ENCODE measurements at regions not wholly inside any gene's neighbourhood (a gene's known extent, or its start where the extent isn't known, plus 50 kb on each side); places are given as distances from the start of the nearest gene placed in this dataset.

- DNase-seq, result peak; percentile 77
- Histone ChIP-seq H3K36me3 (peaks cover 0 to 20% (median 7%) of the 10 kb centered on the region in 4 donors), H3K27ac (peak overlapping the region; percentile 94 to 99 (median 96)), H3K9me3 (no peaks in the 10 kb centered on the region), H3K4me1 (peaks cover 0 to 28% (median 6%) of the 10 kb centered on the region in 4 donors), H3K4me3 (peak overlapping the region; percentile 74 to 95 (median 88)), H3K27me3 (no peaks in the 10 kb centered on the region)
- WGBS, 2 donors, result 1% methylated on average over 91 of the region's 91 CpGs
- intact Hi-C loops (cut with DNase I), result loop anchor here (2.0 to 5.0 kb wide), 2 partner anchors 15 to 133 kb away; partner anchors contain the start of gene OGFRL1
- peak in 1 of 4 donors; percentile 13 for TF ChIP-seq EP300 (IDR thresholded peaks at IDR 0.05)
- TF ChIP-seq CTCF (IDR thresholded peaks at IDR 0.05), result peak in 3 of 4 experiments; percentile 6 to 31 (median 14)
- peak in 2 of 4 donors; percentile 4 to 53 for TF ChIP-seq POLR2AphosphoS5 (IDR thresholded peaks at IDR 0.05)
- TF ChIP-seq POLR2A (IDR thresholded peaks at IDR 0.05), result no peak
Observed at GRCh38 chr6:71420095-71420692, 131.6 kb downstream of the OGFRL1 start.

- intact Hi-C loops (cut with DNase I), result loop anchor here (2.0 to 5.0 kb wide), 2 partner anchors 16 to 134 kb away; partner anchors contain the start of gene OGFRL1
- WGBS, 2 donors, result 9 to 24% methylated on average over 46 of the region's 46 CpGs
Observed at GRCh38 chr6:71420693-71421328, 132.2 kb downstream of the OGFRL1 start.

GRCh38 chr6:71421611-71422010 is 133.0 kb downstream of the OGFRL1 start:
- DNase-seq, result no peak
- peaks cover 0 to 6% (median 1%) of the 10 kb centered on the region in 4 donors for H3K36me3 ChIP-seq
- no peak for TF ChIP-seq POLR2AphosphoS5 (IDR thresholded peaks at IDR 0.05)
- no peak for TF ChIP-seq POLR2A (IDR thresholded peaks at IDR 0.05)
- TF ChIP-seq EP300 (IDR thresholded peaks at IDR 0.05), result no peak
- H3K4me1 ChIP-seq, result peaks cover 0 to 25% (median 6%) of the 10 kb centered on the region in 4 donors
- intact Hi-C loops (cut with DNase I), result loop anchor here (2.0 to 5.0 kb wide), 2 partner anchors 17 to 134 kb away; partner anchors contain the start of gene OGFRL1
- no peak overlapping the region for H3K4me3 ChIP-seq
- WGBS, 2 donors, result 73 to 91% methylated on average over 4 of the region's 4 CpGs
- peak overlapping the region; percentile 94 to 99 (median 96) for H3K27ac ChIP-seq
- no peaks in the 10 kb centered on the region for H3K27me3 ChIP-seq
- no peaks in the 10 kb centered on the region for H3K9me3 ChIP-seq

More at GRCh38 chr6:71420693-71421328, 132.2 kb downstream of the OGFRL1 start:
- TF ChIP-seq POLR2A (IDR thresholded peaks at IDR 0.05), result peak; percentile 90 to 94
- TF ChIP-seq CTCF (IDR thresholded peaks at IDR 0.05), result no peak
- TF ChIP-seq POLR2AphosphoS5 (IDR thresholded peaks at IDR 0.05), result peak; percentile 98 to 99 (median 99)
- TF ChIP-seq EP300 (IDR thresholded peaks at IDR 0.05), result no peak
- H3K27me3 ChIP-seq, result no peaks in the 10 kb centered on the region
- H3K9me3 ChIP-seq, result no peaks in the 10 kb centered on the region
- peaks cover 0 to 14% (median 7%) of the 10 kb centered on the region in 4 donors for H3K36me3 ChIP-seq
- H3K27ac ChIP-seq, result peak overlapping the region; percentile 94 to 99 (median 96)
- peak; percentile 99 for DNase-seq
- peak overlapping the region; percentile 74 to 95 (median 88) for H3K4me3 ChIP-seq
- peaks cover 0 to 25% (median 6%) of the 10 kb centered on the region in 4 donors for H3K4me1 ChIP-seq

GRCh38 chr6:71430018-71430417 is 141.4 kb downstream of the OGFRL1 start:
- no peak for DNase-seq
- Histone ChIP-seq H3K4me3 (no peak overlapping the region), H3K4me1 (no peaks in the 10 kb centered on the region), H3K27ac (no peak overlapping the region), H3K36me3 (no peaks in the 10 kb centered on the region), H3K9me3 (no peaks in the 10 kb centered on the region), H3K27me3 (no peaks in the 10 kb centered on the region)
- WGBS, 2 donors, result 58 to 81% methylated on average over 3 of the region's 3 CpGs
- intact Hi-C loops (cut with DNase I), result no loop called here
- TF ChIP-seq POLR2AphosphoS5 (IDR thresholded peaks at IDR 0.05) (no peak), POLR2A (IDR thresholded peaks at IDR 0.05) (no peak)

- Histone ChIP-seq H3K27ac (no peak overlapping the region), H3K4me3 (no peak overlapping the region), H3K9me3 (no peaks in the 10 kb centered on the region), H3K4me1 (no peaks in the 10 kb centered on the region), H3K36me3 (no peaks in the 10 kb centered on the region), H3K27me3 (no peaks in the 10 kb centered on the region)
- intact Hi-C loops (cut with DNase I), result no loop called here
- DNase-seq, result no peak
- no peak for TF ChIP-seq POLR2A (IDR thresholded peaks at IDR 0.05)
Observed at GRCh38 chr6:71433441-71433840, 144.8 kb downstream of the OGFRL1 start.

GRCh38 chr6:71444222-71444621 is 155.6 kb downstream of the OGFRL1 start:
- no peaks in the 10 kb centered on the region for H3K27me3 ChIP-seq
- H3K27ac ChIP-seq, result no peak overlapping the region
- intact Hi-C loops (cut with DNase I), result no loop called here
- peaks cover 0 to 15% (median 2%) of the 10 kb centered on the region in 4 donors for H3K4me1 ChIP-seq
- WGBS, 2 donors, result 79 to 80% methylated on average over 4 of the region's 4 CpGs
- no peak for DNase-seq
- peaks cover 0 to 3% (median 0%) of the 10 kb centered on the region in 4 donors for H3K9me3 ChIP-seq
- H3K36me3 ChIP-seq, result no peaks in the 10 kb centered on the region
- TF ChIP-seq POLR2AphosphoS5 (IDR thresholded peaks at IDR 0.05), result no peak
- no peak for TF ChIP-seq POLR2A (IDR thresholded peaks at IDR 0.05)
- no peak for TF ChIP-seq EP300 (IDR thresholded peaks at IDR 0.05)
- no peak for TF ChIP-seq CTCF (IDR thresholded peaks at IDR 0.05)
- H3K4me3 ChIP-seq, result no peak overlapping the region
